ENCODE measurements at regions not wholly inside any gene's neighbourhood (a gene's known extent, or its start where the extent isn't known, plus 50 kb on each side); places are given as distances from the start of the nearest gene placed in this dataset.

DNA sequence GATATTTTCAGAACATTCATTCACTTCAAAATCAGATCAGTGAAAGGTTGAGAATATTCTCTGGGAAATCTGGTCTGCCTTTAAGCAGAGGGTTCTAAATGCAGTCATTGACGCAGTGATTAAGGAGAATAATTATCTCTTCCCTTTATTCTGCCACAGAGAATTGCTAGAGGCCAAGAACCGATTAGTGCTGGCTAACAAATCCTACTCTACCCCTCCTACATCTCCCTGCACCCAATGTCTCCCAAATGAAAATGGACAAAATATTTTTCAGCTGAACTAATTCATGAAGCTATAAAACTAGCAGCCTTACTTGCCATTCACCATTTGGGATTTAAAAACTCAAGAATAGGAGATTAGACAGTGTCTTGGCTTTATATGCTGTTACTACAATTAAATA is 185.5 kb upstream of the SOX9 start:
- TF ChIP-seq CTCF (IDR thresholded peaks at IDR 0.05) (no peak), POLR2AphosphoS5 (IDR thresholded peaks at IDR 0.05) (no peak), POLR2A (IDR thresholded peaks at IDR 0.05) (no peak)

Measured in stomach (tissue), 4 donors.